SK-N-MC (cell line): ENCODE measurements at regions not wholly inside any gene's neighbourhood (a gene's known extent, or its start where the extent isn't known, plus 50 kb on each side); places are given as distances from the start of the nearest gene placed in this dataset.
"Not testable (repeated sequence)": the region's sequence is repeated elsewhere in the genome, so short reads cannot be mapped to it uniquely, and the experiment has no call there.

ENCODE experiments used
- DNase-seq: peaks from one replicate; pipeline ENCODE4 v3.0.0-alpha.2; 2011; ENCODE audit warnings: low read depth, low spot score
- H3K27ac ChIP-seq: fragments of 200-600 bp; sonication (generic); 2 replicates; pipeline ENCODE4 v1.5.1; 2016; ENCODE audit warnings: mixed run types
- H3K36me3 ChIP-seq: fragments of 200-600 bp; sonication (generic); 2 replicates; pipeline ENCODE4 v1.6.1; 2017; ENCODE audit warnings: antibody characterized with exemption, low read length, mixed read lengths; ENCODE audit not compliant: insufficient read depth
- H3K4me3 ChIP-seq: fragments of 200-600 bp; sonication (generic); 2 replicates; pipeline ENCODE4 v1.5.1; 2016
- H3K9ac ChIP-seq: fragments of 200-600 bp; sonication (generic); 2 replicates; pipeline ENCODE4 v1.8.0; 2017; ENCODE audit warnings: mixed run types, mixed read lengths; ENCODE audit not compliant: insufficient read length
- H3K9me3 ChIP-seq: fragments of 200-600 bp; sonication (generic); 2 replicates; pipeline ENCODE4 v1.6.1; 2017; ENCODE audit warnings: low read depth, mild to moderate bottlenecking, antibody characterized with exemption, low read length, moderate library complexity, mixed read lengths
- EZH2 ChIP-seq: fragments of 200-600 bp; sonication (generic); IDR thresholded peaks from one replicate; pipeline ENCODE4 v1.6.1; 2017; ENCODE audit warnings: antibody characterized with exemption
- FOXP2 ChIP-seq: optimal IDR thresholded peaks from 2 replicates; pipeline ENCODE3; 2011; ENCODE audit warnings: mild to moderate bottlenecking, moderate library complexity; ENCODE audit not compliant: insufficient read depth; ENCODE audit errors: extremely low read length, control extremely low read depth
- POLR2AphosphoS5 ChIP-seq: IDR thresholded peaks from 2 replicates; pipeline ENCODE4 v1.6.1; 2012; ENCODE audit warnings: mild to moderate bottlenecking, low read depth, low read length, borderline replicate concordance

DNA sequence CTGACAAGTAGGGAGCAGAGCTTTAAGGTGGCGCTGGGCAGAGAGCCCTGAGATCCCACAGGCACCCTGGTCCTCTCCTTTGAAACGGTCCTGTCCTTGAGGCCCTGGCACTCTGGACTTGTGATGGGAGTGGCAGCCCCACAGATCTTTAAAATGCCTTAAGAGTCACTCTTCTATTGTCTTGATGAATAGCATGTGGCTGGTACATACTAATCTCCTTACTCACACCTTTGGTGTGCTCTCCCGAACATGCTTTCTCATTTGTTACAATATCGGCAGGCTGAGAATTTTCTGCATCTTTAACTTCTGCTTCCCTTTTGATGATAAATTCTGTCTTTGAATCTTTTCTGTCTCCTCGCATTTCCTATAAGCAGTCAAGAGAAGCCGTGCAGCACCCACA, 333.8 kb downstream of the TFAP2A start:
- Histone ChIP-seq H3K4me3 (no peak overlapping the region), H3K9ac (no peak overlapping the region), H3K36me3 (no peaks in the 10 kb centered on the region), H3K9me3 (no peaks in the 10 kb centered on the region), H3K27ac (no peak overlapping the region)
- TF ChIP-seq FOXP2 = no peak
- DNase-seq = no peak

DNA sequence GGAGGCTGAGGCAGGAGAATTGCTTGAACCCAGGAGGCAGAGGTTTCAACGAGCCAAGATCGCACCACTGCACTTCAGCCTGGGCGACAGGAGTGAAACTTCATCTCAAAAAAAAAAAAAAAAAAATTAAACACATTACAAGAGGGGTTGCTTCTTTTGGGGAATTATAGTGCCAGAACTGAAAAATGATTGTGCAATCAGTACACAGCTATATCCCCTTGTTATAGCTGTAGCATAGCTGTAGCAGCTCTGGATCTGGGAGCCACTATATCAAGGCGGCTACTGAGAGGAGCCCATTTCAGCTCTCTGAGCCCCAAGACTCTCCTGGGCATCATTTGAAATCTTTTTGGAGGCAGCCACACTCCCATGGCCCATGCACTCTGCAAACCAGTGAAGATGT, 334.3 kb downstream of the TFAP2A start:
- H3K9ac ChIP-seq = no peak overlapping the region
- H3K27ac ChIP-seq = no peak overlapping the region
- no peak for DNase-seq
- TF ChIP-seq EZH2 (no peak), FOXP2 (no peak), POLR2AphosphoS5 (no peak)
- H3K9me3 ChIP-seq = no peaks in the 10 kb centered on the region
- H3K36me3 ChIP-seq = no peaks in the 10 kb centered on the region
- no peak overlapping the region for H3K4me3 ChIP-seq

DNA sequence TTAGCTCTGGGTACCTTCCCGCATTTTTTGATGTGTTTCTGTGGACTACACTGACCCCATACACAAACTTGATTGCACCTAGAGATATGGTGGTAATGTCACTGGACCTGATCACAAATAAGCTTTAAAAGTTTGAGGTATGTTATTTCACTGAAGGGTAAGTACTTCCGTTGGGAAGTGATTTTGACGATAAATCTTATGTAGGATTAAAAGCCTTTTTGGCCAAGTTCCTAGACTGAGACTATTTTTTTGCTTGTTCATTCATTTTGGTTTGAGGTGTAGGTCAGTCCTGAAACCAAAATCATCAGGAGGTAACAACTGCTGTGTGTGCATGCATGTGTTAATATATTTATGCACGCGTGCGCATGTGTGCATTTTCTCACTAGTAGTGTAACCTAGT, 336.3 kb downstream of the TFAP2A start:
- Histone ChIP-seq H3K36me3 (no peaks in the 10 kb centered on the region), H3K27ac (no peak overlapping the region), H3K4me3 (no peak overlapping the region), H3K9me3 (no peaks in the 10 kb centered on the region), H3K9ac (no peak overlapping the region)
- no peak for DNase-seq
- TF ChIP-seq POLR2AphosphoS5 (no peak; the same call in 1 of the 2 replicates), FOXP2 (no peak), EZH2 (no peak)

DNA sequence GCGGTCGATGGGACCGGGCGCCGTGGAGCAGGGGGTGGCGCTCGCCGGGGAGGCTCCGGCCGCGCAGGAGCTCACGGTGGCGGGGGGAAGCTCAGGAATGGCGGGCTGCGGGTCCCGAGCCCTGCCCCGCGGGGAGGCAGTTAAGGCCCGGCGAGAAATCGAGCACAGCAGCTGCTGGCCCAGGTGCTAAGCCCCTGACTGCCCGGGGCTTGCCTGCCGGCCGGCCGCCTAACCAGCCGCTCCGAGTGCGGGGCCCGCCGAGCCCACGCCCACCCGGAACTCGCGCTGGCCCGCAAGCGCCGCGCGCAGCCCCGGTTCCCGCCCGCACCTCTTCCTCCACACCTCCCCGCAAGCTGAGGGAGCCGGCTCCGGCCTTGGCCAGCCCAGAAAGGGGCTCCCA, 340.1 kb downstream of the TFAP2A start:
- H3K36me3 ChIP-seq, H3K27ac ChIP-seq, H3K4me3 ChIP-seq, DNase-seq, H3K9ac ChIP-seq, H3K9me3 ChIP-seq: not testable (repeated sequence)

DNA sequence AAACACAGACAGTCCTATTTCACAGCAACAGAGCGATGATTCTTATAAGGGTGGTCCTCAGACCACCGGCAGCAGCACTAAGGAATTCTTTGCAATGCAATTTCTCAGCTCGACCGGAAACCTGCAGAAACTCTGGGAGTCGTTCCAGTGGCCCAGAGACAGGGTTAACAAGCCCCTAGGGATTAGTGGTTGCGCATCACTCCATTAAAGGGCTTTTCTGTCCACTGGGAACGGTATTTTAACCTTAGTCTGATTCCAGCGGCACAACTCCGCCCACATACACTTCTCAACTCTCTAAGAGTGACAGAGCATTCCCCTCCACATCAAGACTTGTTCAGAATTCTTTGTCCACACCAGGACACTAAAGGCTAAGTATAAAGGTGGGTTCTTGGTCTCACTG, 341.5 kb downstream of the TFAP2A start:
- no peak overlapping the region for H3K9ac ChIP-seq
- H3K36me3 ChIP-seq = no peaks in the 10 kb centered on the region
- no peak for DNase-seq
- no peak overlapping the region for H3K4me3 ChIP-seq
- TF ChIP-seq FOXP2 (no peak), POLR2AphosphoS5 (no peak), EZH2 (no peak)
- H3K27ac ChIP-seq = no peak overlapping the region
- H3K9me3 ChIP-seq = no peaks in the 10 kb centered on the region

DNA sequence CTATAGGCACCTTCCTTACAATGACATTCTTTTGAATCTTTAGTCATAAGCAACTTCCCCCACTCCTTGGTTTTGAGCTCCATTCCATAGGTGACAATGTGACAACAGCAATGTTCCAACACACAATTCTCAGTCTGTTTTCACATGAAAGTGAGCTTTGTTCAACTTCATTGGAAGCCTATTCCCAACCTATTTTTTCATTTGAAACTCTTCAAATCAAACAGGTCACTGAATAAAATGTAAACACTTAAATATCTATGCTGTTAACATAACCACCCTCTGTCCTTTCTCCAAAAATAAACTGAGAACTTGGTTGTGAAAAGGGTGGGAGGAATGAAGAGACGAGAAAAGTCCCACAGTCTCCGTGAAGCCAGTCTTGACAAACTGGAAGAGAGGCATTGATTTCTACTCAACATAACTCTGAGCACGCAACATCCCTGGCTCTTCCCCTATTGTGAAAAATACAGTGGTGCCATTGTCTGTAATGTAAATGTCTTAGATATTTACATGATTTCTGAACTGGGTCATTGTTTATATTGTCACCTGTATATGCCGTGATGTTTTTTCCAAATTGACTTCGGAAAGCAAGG, 343.1 kb downstream of the TFAP2A start:
- TF ChIP-seq POLR2AphosphoS5 (no peak), EZH2 (no peak), FOXP2 (no peak)
- H3K27ac ChIP-seq = no peak overlapping the region
- H3K36me3 ChIP-seq = no peaks in the 10 kb centered on the region
- DNase-seq = no peak
- H3K9me3 ChIP-seq = no peaks in the 10 kb centered on the region
- H3K4me3 ChIP-seq = no peak overlapping the region
- no peak overlapping the region for H3K9ac ChIP-seq

DNA sequence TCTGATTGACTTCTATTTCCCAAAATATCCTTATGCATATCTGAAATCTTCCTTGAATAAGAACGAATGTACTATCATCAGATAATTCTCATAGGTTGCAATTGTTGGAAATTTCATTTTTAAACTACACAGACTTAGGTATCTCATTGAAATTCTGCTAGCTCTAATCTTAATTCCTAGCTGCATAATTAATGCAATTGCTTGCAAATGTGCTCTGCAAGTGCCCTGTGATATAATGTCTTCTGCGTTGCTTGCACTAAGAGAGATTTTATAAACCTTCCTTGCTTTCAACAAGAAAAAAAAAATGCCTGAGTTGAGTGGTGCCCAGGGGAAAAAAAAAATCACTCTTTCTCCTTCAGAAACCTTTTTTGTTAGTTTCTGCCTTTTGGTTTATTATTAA, 354.9 kb downstream of the TFAP2A start:
- DNase-seq = no peak
- no peak overlapping the region for H3K4me3 ChIP-seq
- H3K27ac ChIP-seq = no peak overlapping the region
- no peak for TF ChIP-seq EZH2
- no peak for TF ChIP-seq POLR2AphosphoS5
- no peak for TF ChIP-seq FOXP2
- no peaks in the 10 kb centered on the region for H3K36me3 ChIP-seq
- no peaks in the 10 kb centered on the region for H3K9me3 ChIP-seq
- H3K9ac ChIP-seq = no peak overlapping the region

DNA sequence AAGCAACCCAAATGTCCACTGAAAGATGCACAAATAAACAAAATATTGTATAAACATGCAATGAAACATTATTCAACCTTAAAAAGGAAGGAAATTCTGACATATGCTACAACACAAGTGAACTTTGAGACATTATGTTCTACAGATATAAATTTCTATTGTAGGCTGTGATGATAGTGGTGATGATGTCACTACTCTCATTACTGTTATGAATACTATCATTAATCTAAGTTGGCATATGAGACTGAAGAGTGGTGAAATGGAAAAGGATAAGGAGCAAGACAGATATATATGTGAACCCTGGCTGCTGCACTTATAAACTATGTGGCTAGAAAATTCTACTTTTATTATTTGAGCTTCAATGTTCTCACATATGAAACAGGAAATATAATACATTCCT, 360.2 kb downstream of the TFAP2A start:
- no peak for TF ChIP-seq FOXP2
- TF ChIP-seq POLR2AphosphoS5 = no peak
- no peak for TF ChIP-seq EZH2
- Histone ChIP-seq H3K27ac (no peak overlapping the region), H3K9ac (no peak overlapping the region), H3K9me3 (no peaks in the 10 kb centered on the region; the same call in 1 of the 2 replicates), H3K36me3 (no peaks in the 10 kb centered on the region), H3K4me3 (no peak overlapping the region)
- no peak for DNase-seq

DNA sequence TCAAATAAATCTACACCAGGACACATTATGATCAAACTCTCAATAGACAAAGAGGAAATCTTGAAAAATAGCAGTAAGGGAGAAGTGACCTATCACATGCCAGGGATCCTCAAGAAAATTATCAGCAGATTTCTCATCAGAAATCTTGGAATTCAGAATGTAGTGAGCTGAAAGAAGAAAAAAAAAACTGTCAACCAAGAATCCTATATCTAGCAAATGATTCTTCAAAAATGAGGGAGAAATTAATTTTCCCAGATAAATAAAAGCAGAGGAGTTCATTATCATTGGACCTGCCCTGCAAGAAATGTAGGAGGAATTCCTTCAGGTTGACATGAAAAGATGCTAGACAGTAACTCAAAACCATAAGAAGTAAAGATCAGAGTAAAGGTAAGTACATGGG, 363.6 kb downstream of the TFAP2A start:
- TF ChIP-seq EZH2 = no peak
- TF ChIP-seq FOXP2 = no peak
- TF ChIP-seq POLR2AphosphoS5 = no peak
- Histone ChIP-seq H3K4me3 (no peak overlapping the region), H3K9ac (no peak overlapping the region), H3K36me3 (no peaks in the 10 kb centered on the region), H3K27ac (no peak overlapping the region), H3K9me3 (no peaks in the 10 kb centered on the region; the same call in 1 of the 2 replicates)
- DNase-seq = no peak
